GM21619 (cell line): ENCODE measurements at regions not wholly inside any gene's neighbourhood (a gene's known extent, or its start where the extent isn't known, plus 50 kb on each side); places are given as distances from the start of the nearest gene placed in this dataset.
"Not testable (repeated sequence)": the region's sequence is repeated elsewhere in the genome, so short reads cannot be mapped to it uniquely, and the experiment has no call there.

Experiments used
- ATAC-seq: cut with Tn5 transposase; IDR thresholded peaks from one replicate; pipeline ENCODE4 v1.9.1; 2021; ENCODE audit not compliant: unreplicated experiment

DNA sequence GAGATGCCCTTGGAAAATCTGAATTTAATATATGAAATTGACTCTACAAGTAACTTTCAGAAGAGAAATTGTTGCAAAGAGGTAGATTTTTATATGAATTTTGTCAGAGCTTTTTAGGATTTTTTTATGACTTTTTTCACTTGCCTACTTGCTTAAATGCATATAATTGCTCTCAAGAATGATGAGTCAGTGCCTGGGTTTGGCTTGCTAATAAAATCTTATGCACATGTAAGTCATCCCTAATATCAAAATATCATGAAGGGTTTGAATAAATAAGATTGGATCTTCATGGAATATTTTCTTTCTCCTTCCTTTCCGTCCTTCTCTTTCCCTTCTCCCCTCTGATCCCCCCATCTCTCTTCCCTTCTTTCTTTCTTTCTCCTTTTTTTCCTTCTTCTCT lies 354.1 kb downstream of the TXNL1 start:
- no peak for ATAC-seq

- no peak for ATAC-seq
Observed at GRCh38 chr18:56283316-56283715, 355.1 kb downstream of the TXNL1 start.

DNA sequence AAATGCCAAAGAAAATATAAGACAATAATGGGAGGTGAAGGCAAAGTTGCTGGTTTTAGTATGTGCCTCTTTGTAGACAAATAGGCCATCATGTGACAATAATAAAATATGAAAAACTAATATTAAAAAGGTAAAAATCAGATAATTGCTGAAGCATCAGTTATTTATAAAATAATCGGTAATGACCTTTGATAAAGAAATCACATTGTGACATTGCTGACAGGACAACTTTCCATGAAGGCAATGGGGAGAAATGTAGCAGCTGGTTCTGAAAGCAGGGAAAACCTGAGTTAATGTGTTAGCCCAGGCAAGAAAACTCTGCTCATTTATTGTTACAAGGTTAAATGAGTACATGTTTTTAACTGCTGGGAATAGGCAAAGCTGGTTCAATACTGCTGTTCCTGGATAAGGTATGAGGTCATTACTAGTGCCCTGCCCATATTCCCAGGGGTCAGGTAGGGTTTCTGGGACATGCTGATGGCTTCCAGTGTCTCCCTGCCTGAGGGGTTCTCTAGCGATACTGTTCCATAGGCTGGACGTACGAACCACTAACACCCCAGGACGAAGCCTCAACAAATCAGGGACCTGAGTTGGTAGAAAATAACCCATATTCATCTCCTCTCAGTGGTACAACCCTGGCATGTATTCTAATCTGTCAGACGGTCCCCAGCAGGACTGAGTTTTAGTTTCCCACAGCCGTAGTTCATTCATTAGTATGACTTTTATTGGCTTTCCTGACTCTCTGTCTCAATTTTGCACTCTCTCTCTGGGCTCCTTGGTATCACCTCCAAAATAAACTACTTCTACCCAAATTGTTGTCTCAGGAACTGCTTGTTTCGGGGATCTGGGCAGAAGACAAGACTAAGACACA lies 355.9 kb downstream of the TXNL1 start:
- ATAC-seq = no peak

DNA sequence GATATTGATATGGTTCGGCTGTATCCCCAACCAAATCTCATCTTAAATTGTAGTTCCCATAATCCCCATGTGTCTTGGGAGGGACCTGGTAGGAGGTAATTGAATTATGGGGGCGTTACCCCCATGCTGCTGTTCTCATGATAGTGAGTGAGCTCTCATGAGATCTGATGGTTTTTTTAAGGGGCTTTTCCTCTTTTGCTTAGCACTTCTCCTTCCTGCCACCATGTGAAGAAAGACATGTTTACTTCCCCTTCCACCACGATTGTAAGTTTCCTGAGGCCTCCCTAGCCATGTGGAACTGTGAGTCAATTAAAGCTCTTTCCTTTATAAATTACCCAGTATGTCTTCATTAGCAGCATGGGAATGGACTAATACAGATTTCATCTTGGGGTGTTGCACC lies 358.6 kb downstream of the TXNL1 start:
- not testable (repeated sequence) for ATAC-seq

GRCh38 chr18:56278421-56279003 lies 359.9 kb downstream of the TXNL1 start:
- no peak for ATAC-seq

DNA sequence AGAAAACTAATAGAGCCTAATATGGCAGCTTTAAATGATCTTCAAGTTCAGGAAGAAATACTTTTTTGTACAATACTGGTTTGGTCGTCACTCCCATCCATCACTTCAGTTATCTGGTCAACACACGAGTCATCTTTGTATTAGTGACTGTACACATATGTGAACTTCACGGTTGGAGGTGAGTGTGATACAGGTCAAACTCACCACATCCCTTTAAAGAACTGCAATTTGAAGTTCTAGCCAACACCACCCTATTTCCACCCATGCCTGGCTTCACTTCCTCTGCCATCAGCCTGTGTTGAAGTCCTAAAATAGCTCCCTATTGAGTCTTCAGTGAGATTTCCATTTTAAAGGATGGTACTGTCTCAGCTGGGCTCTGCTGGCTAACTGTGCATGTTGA lies 361.9 kb downstream of the TXNL1 start:
- no peak for ATAC-seq

- ATAC-seq = no peak
Observed at GRCh38 chr18:56273541-56274219, 364.7 kb downstream of the TXNL1 start.

- no peak for ATAC-seq
Observed at GRCh38 chr18:56270671-56271250, 367.6 kb downstream of the TXNL1 start.

DNA sequence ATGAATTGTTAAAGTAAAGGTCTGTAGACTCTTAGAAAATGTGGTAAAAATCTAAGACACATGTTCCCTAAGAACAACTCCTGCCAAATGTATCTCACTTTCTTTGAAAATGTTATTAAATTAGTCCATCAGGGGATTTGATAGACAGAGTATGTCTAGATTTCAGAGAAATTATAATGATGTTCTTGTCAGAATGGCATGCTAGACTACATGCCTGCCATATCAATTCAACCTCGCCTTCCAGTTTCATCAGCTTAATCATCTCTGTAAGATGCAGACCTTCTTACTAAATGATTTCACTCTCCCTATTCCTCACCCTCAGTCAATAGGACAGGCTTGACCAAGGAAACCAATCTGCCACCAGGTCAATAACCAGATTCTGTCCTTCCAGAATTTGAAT lies 368.4 kb downstream of the TXNL1 start:
- ATAC-seq = no peak

DNA sequence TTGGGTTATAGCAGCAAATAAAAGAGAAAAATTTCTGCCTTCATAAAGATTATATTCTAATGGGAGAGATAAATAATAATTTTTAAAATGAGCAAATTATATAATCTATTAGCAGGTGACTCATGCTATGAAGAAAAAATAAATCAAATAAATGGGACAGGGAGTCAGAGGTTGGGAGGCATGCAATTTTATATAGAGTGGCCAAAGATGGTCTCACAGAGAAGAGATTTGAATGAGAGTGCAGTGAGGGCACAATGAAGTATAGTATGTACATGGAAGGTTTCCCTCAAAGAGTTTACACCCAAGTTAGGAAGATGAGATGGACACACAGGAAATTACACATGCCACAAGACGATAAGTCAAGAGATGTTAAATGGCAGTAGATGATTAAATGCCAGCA lies 369.4 kb downstream of the TXNL1 start:
- no peak for ATAC-seq

GRCh38 chr18:56267334-56267733 lies 371.1 kb downstream of the TXNL1 start:
- no peak for ATAC-seq

GRCh38 chr18:56258178-56258577 lies 380.2 kb downstream of the TXNL1 start:
- ATAC-seq = peak; percentile 47

GRCh38 chr18:56257205-56257604 lies 381.2 kb downstream of the TXNL1 start:
- peak; percentile 92 for ATAC-seq

- ATAC-seq = no peak
Observed at GRCh38 chr18:56256659-56257058, 381.7 kb downstream of the TXNL1 start.

DNA sequence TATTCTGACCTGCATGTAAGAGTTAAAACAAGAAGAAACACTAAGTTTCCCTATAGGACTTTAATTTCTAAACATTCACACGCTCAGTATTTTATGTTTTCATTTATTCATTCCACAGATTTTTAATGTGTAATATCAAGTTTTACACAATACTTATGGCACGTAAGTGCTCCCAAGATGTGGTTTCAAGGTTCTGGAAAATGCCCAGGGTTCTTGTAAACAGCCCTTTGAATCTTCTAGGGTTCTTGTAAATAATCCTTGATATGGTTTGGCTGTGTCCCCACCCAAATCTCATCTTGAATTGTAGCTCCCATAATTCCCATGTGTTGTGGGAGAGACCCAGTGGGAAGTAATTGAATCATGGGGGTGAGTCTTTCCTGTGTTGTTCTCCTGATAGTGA lies 383.0 kb downstream of the TXNL1 start:
- ATAC-seq = no peak

GRCh38 chr18:56252456-56252855 lies 385.9 kb downstream of the TXNL1 start:
- ATAC-seq = no peak

- peak; percentile 96 for ATAC-seq
Observed at GRCh38 chr18:56248610-56249235, 389.7 kb downstream of the TXNL1 start.

GRCh38 chr18:56246916-56247315 lies 391.5 kb downstream of the TXNL1 start:
- no peak for ATAC-seq

- no peak for ATAC-seq
Observed at GRCh38 chr18:56245866-56246580, 392.4 kb downstream of the TXNL1 start.

DNA sequence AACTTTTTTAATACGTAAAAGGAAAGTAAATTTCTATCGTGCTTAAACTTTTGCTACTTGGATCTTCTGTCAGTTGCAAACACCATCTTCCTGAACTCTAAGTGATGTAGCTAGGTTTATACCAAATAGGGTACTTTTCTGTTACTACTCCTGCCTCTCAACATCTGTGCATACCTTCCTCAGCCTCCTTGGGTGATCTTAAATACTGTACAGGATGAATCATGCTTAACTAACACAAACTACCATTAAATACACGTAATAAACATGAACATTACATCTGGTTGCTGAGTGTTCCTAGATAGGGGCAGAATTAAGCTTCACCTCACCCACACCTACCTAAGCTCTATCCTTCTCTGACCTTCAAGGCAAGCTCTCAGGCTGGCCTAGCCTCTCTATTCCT lies 398.0 kb downstream of the TXNL1 start:
- no peak for ATAC-seq

GRCh38 chr18:56238576-56238975 lies 399.8 kb downstream of the TXNL1 start:
- ATAC-seq = no peak
